GM18507 (cell line): ENCODE measurements at regions not wholly inside any gene's neighbourhood (a gene's known extent, or its start where the extent isn't known, plus 50 kb on each side); places are given as distances from the start of the nearest gene placed in this dataset.

ENCODE experiments used
- DNase-seq: peaks from one replicate; pipeline ENCODE4 v3.0.0; 2011; ENCODE audit warnings: low read depth; ENCODE audit not compliant: insufficient read length; ENCODE audit errors: extremely low spot score
- FAIRE-seq: peaks from 2 replicates; lab custom pipeline; 2011; peaks lifted over from hg19 to GRCh38; lab: Jason Lieb, UNC

- no peak for DNase-seq
- FAIRE-seq: no peak
Observed at GRCh38 chr16:51949282-51949681, 597.7 kb downstream of the TOX3 start.

- no peak for DNase-seq
Observed at GRCh38 chr16:51941412-51941811, 605.5 kb downstream of the TOX3 start.

GRCh38 chr16:51940183-51940582, 606.8 kb downstream of the TOX3 start:
- no peak for DNase-seq
- no peak for FAIRE-seq

More at GRCh38 chr16:51941412-51941811, 605.5 kb downstream of the TOX3 start:
- FAIRE-seq: no peak

GRCh38 chr16:51939378-51939871, 607.5 kb downstream of the TOX3 start:
- DNase-seq (no peak), FAIRE-seq (no peak)

GRCh38 chr16:51938861-51939260, 608.1 kb downstream of the TOX3 start:
- DNase-seq (no peak), FAIRE-seq (no peak)

- DNase-seq (no peak), FAIRE-seq (no peak)
Observed at GRCh38 chr16:51937771-51938170, 609.2 kb downstream of the TOX3 start.

- DNase-seq (no peak), FAIRE-seq (no peak)
Observed at GRCh38 chr16:51936846-51937245, 610.1 kb downstream of the TOX3 start.

GRCh38 chr16:51932317-51932716, 614.6 kb downstream of the TOX3 start:
- no peak for DNase-seq
- no peak for FAIRE-seq

GRCh38 chr16:51931653-51932052, 615.3 kb downstream of the TOX3 start:
- DNase-seq (no peak), FAIRE-seq (no peak)

- FAIRE-seq (no peak), DNase-seq (no peak)
Observed at GRCh38 chr16:51924744-51925143, 622.2 kb downstream of the TOX3 start.

- no peak for DNase-seq
- no peak for FAIRE-seq
Observed at GRCh38 chr16:51922476-51922875, 624.5 kb downstream of the TOX3 start.

- DNase-seq: no peak
Observed at GRCh38 chr16:51919736-51920135, 627.2 kb downstream of the TOX3 start.

GRCh38 chr16:51916814-51917213, 630.1 kb downstream of the TOX3 start:
- no peak for FAIRE-seq
- DNase-seq: no peak

More at GRCh38 chr16:51919736-51920135, 627.2 kb downstream of the TOX3 start:
- FAIRE-seq: no peak

GRCh38 chr16:51916231-51916630, 630.7 kb downstream of the TOX3 start:
- DNase-seq (no peak), FAIRE-seq (no peak)

- DNase-seq (no peak), FAIRE-seq (no peak)
Observed at GRCh38 chr16:51907680-51908079, 639.3 kb downstream of the TOX3 start.

GRCh38 chr16:51900221-51900780, 646.6 kb downstream of the TOX3 start:
- no peak for DNase-seq
- FAIRE-seq: no peak

- FAIRE-seq: no peak
- DNase-seq: no peak
Observed at GRCh38 chr16:51898872-51899271, 648.1 kb downstream of the TOX3 start.

GRCh38 chr16:51896013-51896412, 650.9 kb downstream of the TOX3 start:
- no peak for DNase-seq

GRCh38 chr16:51892293-51893007, 654.5 kb downstream of the TOX3 start:
- DNase-seq: no peak
- no peak for FAIRE-seq

More at GRCh38 chr16:51896013-51896412, 650.9 kb downstream of the TOX3 start:
- FAIRE-seq: no peak

GRCh38 chr16:51888534-51888933, 658.4 kb downstream of the TOX3 start:
- FAIRE-seq: no peak
- DNase-seq: no peak

GRCh38 chr16:51888016-51888415, 658.9 kb downstream of the TOX3 start:
- FAIRE-seq (no peak), DNase-seq (no peak)
